Naive thymus-derived CD4-positive, alpha-beta T cell (primary cell): ENCODE measurements at regions not wholly inside any gene's neighbourhood (a gene's known extent, or its start where the extent isn't known, plus 50 kb on each side); places are given as distances from the start of the nearest gene placed in this dataset. TPM values are rescaled to one million over a fixed set of nuclear protein-coding genes. Genes with fewer than 3 reads are reported as not detected.

ENCODE experiments used
- microRNA-seq: library from miRNA; unstranded; fragments of <30 nt; microRNA quantifications from one replicate; pipeline ENCODE4 v1.2.0, GENCODE V29; 2022; ENCODE audit warnings: borderline microRNAs expressed

Small RNAs in the stretch of these regions (microRNA-seq; reads per million reads assigned to microRNA genes)
- gene MIR551B, result not detected
